HL-60 (cell line): ENCODE measurements at regions not wholly inside any gene's neighbourhood (a gene's known extent, or its start where the extent isn't known, plus 50 kb on each side); places are given as distances from the start of the nearest gene placed in this dataset.

Experiments
- DNase-seq, 2 experiments: peaks; one replicate each; pipeline ENCODE4 v3.0.0-alpha.2; 2010 to 2020; ENCODE audit warnings: low read depth in 1 of 2, low spot score in 1 of 2
- H3K27ac ChIP-seq: fragments of 250-450 bp; sonication (Bioruptor Pico); replicated peaks from 2 replicates; pipeline ENCODE4 v1.5.1; 2020; ENCODE audit warnings: mild to moderate bottlenecking, moderate library complexity
- H3K27me3 ChIP-seq: fragments of 250-450 bp; sonication (Bioruptor Pico); 2 replicates; pipeline ENCODE4 v1.5.1; 2021; ENCODE audit warnings: mild to moderate bottlenecking, moderate library complexity; ENCODE audit not compliant: insufficient read depth, poor library complexity, severe bottlenecking
- H3K4me3 ChIP-seq: replicated peaks from 2 replicates; pipeline ENCODE4 v1.5.1; 2011; ENCODE audit warnings: mild to moderate bottlenecking, control low read depth, low read length; ENCODE audit not compliant: insufficient read depth
- GABPA ChIP-seq: IDR thresholded peaks from 2 replicates; pipeline ENCODE4 v1.6.1; 2012; ENCODE audit warnings: low read depth
- POLR2AphosphoS5 ChIP-seq: IDR thresholded peaks from 2 replicates; pipeline ENCODE4 v1.6.1; 2012; ENCODE audit warnings: low read depth
- REST ChIP-seq: IDR thresholded peaks from 2 replicates; pipeline ENCODE4 v1.6.1; 2012; ENCODE audit warnings: low read depth; ENCODE audit not compliant: insufficient replicate concordance
- SPI1 ChIP-seq: IDR thresholded peaks from 2 replicates; pipeline ENCODE4 v1.6.1; 2012; ENCODE audit warnings: low read depth, mild to moderate bottlenecking, borderline replicate concordance
- TF ChIP-seq, protein P1 (sequence below): IDR thresholded peaks from one replicate; pipeline ENCODE4 v1.5.1; 2011; ENCODE audit warnings: low read length, control low read depth, inconsistent platforms; ENCODE audit not compliant: insufficient read depth

GRCh38 chr16:73864868-73865267 is 431.7 kb upstream of the PSMD7 start:
- no peak overlapping the region for H3K4me3 ChIP-seq
- TF ChIP-seq SPI1 (no peak), GABPA (no peak), POLR2AphosphoS5 (no peak), REST (no peak)
- TF ChIP-seq, protein P1, sequence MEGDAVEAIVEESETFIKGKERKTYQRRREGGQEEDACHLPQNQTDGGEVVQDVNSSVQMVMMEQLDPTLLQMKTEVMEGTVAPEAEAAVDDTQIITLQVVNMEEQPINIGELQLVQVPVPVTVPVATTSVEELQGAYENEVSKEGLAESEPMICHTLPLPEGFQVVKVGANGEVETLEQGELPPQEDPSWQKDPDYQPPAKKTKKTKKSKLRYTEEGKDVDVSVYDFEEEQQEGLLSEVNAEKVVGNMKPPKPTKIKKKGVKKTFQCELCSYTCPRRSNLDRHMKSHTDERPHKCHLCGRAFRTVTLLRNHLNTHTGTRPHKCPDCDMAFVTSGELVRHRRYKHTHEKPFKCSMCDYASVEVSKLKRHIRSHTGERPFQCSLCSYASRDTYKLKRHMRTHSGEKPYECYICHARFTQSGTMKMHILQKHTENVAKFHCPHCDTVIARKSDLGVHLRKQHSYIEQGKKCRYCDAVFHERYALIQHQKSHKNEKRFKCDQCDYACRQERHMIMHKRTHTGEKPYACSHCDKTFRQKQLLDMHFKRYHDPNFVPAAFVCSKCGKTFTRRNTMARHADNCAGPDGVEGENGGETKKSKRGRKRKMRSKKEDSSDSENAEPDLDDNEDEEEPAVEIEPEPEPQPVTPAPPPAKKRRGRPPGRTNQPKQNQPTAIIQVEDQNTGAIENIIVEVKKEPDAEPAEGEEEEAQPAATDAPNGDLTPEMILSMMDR: no peak
- no peak for DNase-seq
- no peak overlapping the region for H3K27ac ChIP-seq
- peaks cover 5% of the 10 kb centered on the region for H3K27me3 ChIP-seq

GRCh38 chr16:73858326-73858725 is 438.3 kb upstream of the PSMD7 start:
- peaks cover 2% of the 10 kb centered on the region for H3K27me3 ChIP-seq
- no peak overlapping the region for H3K4me3 ChIP-seq
- TF ChIP-seq GABPA: no peak
- no peak for TF ChIP-seq SPI1
- no peak for TF ChIP-seq POLR2AphosphoS5
- no peak for TF ChIP-seq REST
- TF ChIP-seq, protein P1: no peak
- DNase-seq: no peak
- H3K27ac ChIP-seq: no peak overlapping the region

DNA sequence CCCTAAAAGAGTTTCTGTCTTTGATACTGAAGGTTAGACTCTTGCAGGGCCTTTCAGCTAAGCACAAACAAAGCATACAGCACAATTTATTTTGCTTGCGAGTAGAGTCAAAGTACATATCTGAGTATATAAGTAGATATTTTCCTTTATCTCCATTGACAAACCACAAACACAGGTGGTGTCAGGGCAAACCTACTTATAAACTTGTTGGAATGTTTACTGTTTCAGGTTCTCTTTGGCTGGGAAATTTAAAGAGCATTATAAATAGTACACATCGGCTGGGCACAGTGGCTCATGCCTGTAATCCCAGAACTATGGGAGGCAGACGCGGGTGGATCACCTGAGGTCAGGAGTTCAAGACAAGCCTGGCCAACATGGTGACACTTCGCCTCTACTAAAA is 442.6 kb upstream of the PSMD7 start:
- no peak for DNase-seq
- no peak overlapping the region for H3K4me3 ChIP-seq
- peaks cover 2% of the 10 kb centered on the region for H3K27me3 ChIP-seq
- H3K27ac ChIP-seq: no peak overlapping the region
- TF ChIP-seq, protein P1: no peak
- TF ChIP-seq POLR2AphosphoS5: no peak
- no peak for TF ChIP-seq REST
- TF ChIP-seq SPI1: no peak
- TF ChIP-seq GABPA: no peak
